Astrocyte (in vitro differentiated cells and primary cell): ENCODE measurements at regions not wholly inside any gene's neighbourhood (a gene's known extent, or its start where the extent isn't known, plus 50 kb on each side); places are given as distances from the start of the nearest gene placed in this dataset.

Experiments used
- EZH2 ChIP-seq: IDR thresholded peaks from 2 replicates; pipeline ENCODE4 v1.6.1; 2012; ENCODE audit warnings: mild to moderate bottlenecking, low read length, inconsistent platforms; ENCODE audit not compliant: insufficient read depth
- TF ChIP-seq, protein P1 (sequence below): IDR thresholded peaks from 2 replicates; pipeline ENCODE4 v1.5.1; 2011; ENCODE audit warnings: low read depth, mild to moderate bottlenecking, inconsistent platforms, low read length, moderate library complexity; ENCODE audit not compliant: insufficient read depth

DNA sequence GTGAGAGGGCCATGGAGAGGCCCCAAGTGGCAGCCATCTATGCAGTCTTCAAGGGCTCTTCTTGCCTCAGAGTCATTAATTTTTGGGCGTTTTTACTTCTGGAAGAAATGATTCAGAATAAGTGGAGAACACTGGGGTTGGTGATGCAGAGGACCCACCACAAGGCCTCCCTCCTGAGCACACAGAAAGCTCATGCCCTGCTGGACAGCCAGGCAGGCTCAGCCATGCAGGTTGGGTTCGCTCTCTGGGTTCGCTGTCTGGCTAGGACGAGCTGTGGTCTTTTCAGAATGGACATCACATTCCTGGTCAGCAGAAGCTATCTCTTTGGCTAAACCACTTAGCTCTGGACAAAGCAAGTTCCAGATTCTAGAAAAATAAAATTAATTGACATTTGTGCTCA is 480.8 kb downstream of the RPS24 start:
- TF ChIP-seq, protein P1, sequence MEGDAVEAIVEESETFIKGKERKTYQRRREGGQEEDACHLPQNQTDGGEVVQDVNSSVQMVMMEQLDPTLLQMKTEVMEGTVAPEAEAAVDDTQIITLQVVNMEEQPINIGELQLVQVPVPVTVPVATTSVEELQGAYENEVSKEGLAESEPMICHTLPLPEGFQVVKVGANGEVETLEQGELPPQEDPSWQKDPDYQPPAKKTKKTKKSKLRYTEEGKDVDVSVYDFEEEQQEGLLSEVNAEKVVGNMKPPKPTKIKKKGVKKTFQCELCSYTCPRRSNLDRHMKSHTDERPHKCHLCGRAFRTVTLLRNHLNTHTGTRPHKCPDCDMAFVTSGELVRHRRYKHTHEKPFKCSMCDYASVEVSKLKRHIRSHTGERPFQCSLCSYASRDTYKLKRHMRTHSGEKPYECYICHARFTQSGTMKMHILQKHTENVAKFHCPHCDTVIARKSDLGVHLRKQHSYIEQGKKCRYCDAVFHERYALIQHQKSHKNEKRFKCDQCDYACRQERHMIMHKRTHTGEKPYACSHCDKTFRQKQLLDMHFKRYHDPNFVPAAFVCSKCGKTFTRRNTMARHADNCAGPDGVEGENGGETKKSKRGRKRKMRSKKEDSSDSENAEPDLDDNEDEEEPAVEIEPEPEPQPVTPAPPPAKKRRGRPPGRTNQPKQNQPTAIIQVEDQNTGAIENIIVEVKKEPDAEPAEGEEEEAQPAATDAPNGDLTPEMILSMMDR = no peak
- TF ChIP-seq EZH2 = no peak
